ENCODE measurements at regions not wholly inside any gene's neighbourhood (a gene's known extent, or its start where the extent isn't known, plus 50 kb on each side); places are given as distances from the start of the nearest gene placed in this dataset.
"Not testable (repeated sequence)": the region's sequence is repeated elsewhere in the genome, so short reads cannot be mapped to it uniquely, and the experiment has no call there.

GRCh38 chr6:26795474-26796307, 136.1 kb upstream of the ZNF322 start:
- POLR2A ChIA-PET; H3K9ac ChIP-seq; H3K4me1 ChIP-seq (ENCODE audit: control insufficient read depth in 1 of 2, insufficient read depth in 2 of 2, low read depth in 1 of 2, low read length in 1 of 2); H3K27me3 ChIP-seq (ENCODE audit: insufficient read depth); CTCF ChIA-PET; H3K4me3 ChIP-seq (ENCODE audit: low read depth in 2 of 2, low read length in 1 of 2); H4K20me1 ChIP-seq (ENCODE audit: insufficient read depth); H3K9me2 ChIP-seq; DNase-seq; H3K27ac ChIP-seq (ENCODE audit: low read depth in 2 of 2, low read length in 1 of 2); H3K4me2 ChIP-seq; H3F3A ChIP-seq (replicated peaks; ENCODE audit: insufficient read depth); H3K9me3 ChIP-seq; H2AFZ ChIP-seq (ENCODE audit: low read depth); H3K79me2 ChIP-seq (ENCODE audit: insufficient read depth); H3K36me3 ChIP-seq (replicated peaks in 1 of 2; ENCODE audit: control insufficient read depth in 1 of 2, insufficient read depth in 2 of 2, low read length in 1 of 2): not testable (repeated sequence)
- no CpG with 5 or more reads among the region's 10 CpGs for WGBS (ENCODE audit: low lambda C conversion rate)

GRCh38 chr6:26799903-26800633, 140.5 kb upstream of the ZNF322 start:
- DNase-seq; H3F3A ChIP-seq (replicated peaks; ENCODE audit: insufficient read depth); POLR2A ChIA-PET; H3K9me3 ChIP-seq; H3K27me3 ChIP-seq (ENCODE audit: insufficient read depth); H3K79me2 ChIP-seq (ENCODE audit: insufficient read depth); H4K20me1 ChIP-seq (ENCODE audit: insufficient read depth); H3K4me1 ChIP-seq (ENCODE audit: control insufficient read depth in 1 of 2, insufficient read depth in 2 of 2, low read depth in 1 of 2, low read length in 1 of 2); H3K36me3 ChIP-seq (replicated peaks in 1 of 2; ENCODE audit: control insufficient read depth in 1 of 2, insufficient read depth in 2 of 2, low read length in 1 of 2); H3K9me2 ChIP-seq; H3K4me2 ChIP-seq; H2AFZ ChIP-seq (ENCODE audit: low read depth); H3K9ac ChIP-seq; H3K27ac ChIP-seq (ENCODE audit: low read depth in 2 of 2, low read length in 1 of 2); CTCF ChIA-PET; H3K4me3 ChIP-seq (ENCODE audit: low read depth in 2 of 2, low read length in 1 of 2): not testable (repeated sequence)
- WGBS (ENCODE audit: low lambda C conversion rate), result no CpG with 5 or more reads among the region's 17 CpGs

DNA sequence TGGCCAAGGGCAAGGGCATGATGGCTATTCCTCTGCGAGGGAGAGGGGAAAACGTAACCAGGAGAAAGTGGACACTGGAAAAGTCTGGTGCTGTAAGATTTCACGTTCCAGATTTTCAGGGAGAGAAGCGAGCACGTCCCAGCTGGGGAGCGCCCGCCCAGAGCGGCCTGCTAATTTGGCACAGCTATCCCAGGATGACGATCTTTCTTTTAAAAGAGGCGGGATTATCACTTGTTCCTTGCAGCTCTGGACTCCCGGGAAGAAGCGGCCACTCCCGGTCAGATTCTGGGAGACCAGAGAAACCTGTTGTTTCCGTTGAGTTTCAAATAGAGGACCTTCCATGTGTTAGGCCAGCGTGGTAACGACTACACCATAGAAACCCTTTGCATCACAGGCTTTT, 144.2 kb upstream of the ZNF322 start:
- H3K36me3 ChIP-seq (replicated peaks in 1 of 2; ENCODE audit: control insufficient read depth in 1 of 2, insufficient read depth in 2 of 2, low read length in 1 of 2); H3K27me3 ChIP-seq (ENCODE audit: insufficient read depth); H3K4me2 ChIP-seq; H3K9ac ChIP-seq; H3K9me3 ChIP-seq; POLR2A ChIA-PET; H3K4me1 ChIP-seq (ENCODE audit: control insufficient read depth in 1 of 2, insufficient read depth in 2 of 2, low read depth in 1 of 2, low read length in 1 of 2); CTCF ChIA-PET; H3K9me2 ChIP-seq; H2AFZ ChIP-seq (ENCODE audit: low read depth); H3K79me2 ChIP-seq (ENCODE audit: insufficient read depth); H3K27ac ChIP-seq (ENCODE audit: low read depth in 2 of 2, low read length in 1 of 2); DNase-seq; H3F3A ChIP-seq (replicated peaks; ENCODE audit: insufficient read depth); H4K20me1 ChIP-seq (ENCODE audit: insufficient read depth); H3K4me3 ChIP-seq (ENCODE audit: low read depth in 2 of 2, low read length in 1 of 2): not testable (repeated sequence)
- WGBS (ENCODE audit: low lambda C conversion rate), result no CpG with 5 or more reads among the region's 16 CpGs

- H2AFZ ChIP-seq (ENCODE audit: low read depth); H3K4me2 ChIP-seq; H3K36me3 ChIP-seq (replicated peaks in 1 of 2; ENCODE audit: control insufficient read depth in 1 of 2, insufficient read depth in 2 of 2, low read length in 1 of 2); DNase-seq; H3K4me3 ChIP-seq (ENCODE audit: low read depth in 2 of 2, low read length in 1 of 2); H3K27me3 ChIP-seq (ENCODE audit: insufficient read depth); H3K4me1 ChIP-seq (ENCODE audit: control insufficient read depth in 1 of 2, insufficient read depth in 2 of 2, low read depth in 1 of 2, low read length in 1 of 2); H3F3A ChIP-seq (replicated peaks; ENCODE audit: insufficient read depth); H3K9me3 ChIP-seq; H3K27ac ChIP-seq (ENCODE audit: low read depth in 2 of 2, low read length in 1 of 2); H3K9me2 ChIP-seq; H3K9ac ChIP-seq; H4K20me1 ChIP-seq (ENCODE audit: insufficient read depth); POLR2A ChIA-PET; CTCF ChIA-PET; H3K79me2 ChIP-seq (ENCODE audit: insufficient read depth): not testable (repeated sequence)
- no CpG with 5 or more reads among the region's 36 CpGs for WGBS (ENCODE audit: low lambda C conversion rate)
Measured at GRCh38 chr6:26811486-26812116, 152.1 kb upstream of the ZNF322 start.

GRCh38 chr6:26818640-26819225, 159.2 kb upstream of the ZNF322 start:
- DNase-seq; H3K27me3 ChIP-seq (ENCODE audit: insufficient read depth); H3K9me3 ChIP-seq; H3K36me3 ChIP-seq (replicated peaks in 1 of 2; ENCODE audit: control insufficient read depth in 1 of 2, insufficient read depth in 2 of 2, low read length in 1 of 2); H3K4me2 ChIP-seq; H3K9me2 ChIP-seq; H3K4me3 ChIP-seq (ENCODE audit: low read depth in 2 of 2, low read length in 1 of 2); H3K4me1 ChIP-seq (ENCODE audit: control insufficient read depth in 1 of 2, insufficient read depth in 2 of 2, low read depth in 1 of 2, low read length in 1 of 2); H3K27ac ChIP-seq (ENCODE audit: low read depth in 2 of 2, low read length in 1 of 2); POLR2A ChIA-PET; H4K20me1 ChIP-seq (ENCODE audit: insufficient read depth); CTCF ChIA-PET; H2AFZ ChIP-seq (ENCODE audit: low read depth); H3F3A ChIP-seq (replicated peaks; ENCODE audit: insufficient read depth); H3K9ac ChIP-seq; H3K79me2 ChIP-seq (ENCODE audit: insufficient read depth): not testable (repeated sequence)
- no CpG with 5 or more reads among the region's 5 CpGs for WGBS (ENCODE audit: low lambda C conversion rate)

DNA sequence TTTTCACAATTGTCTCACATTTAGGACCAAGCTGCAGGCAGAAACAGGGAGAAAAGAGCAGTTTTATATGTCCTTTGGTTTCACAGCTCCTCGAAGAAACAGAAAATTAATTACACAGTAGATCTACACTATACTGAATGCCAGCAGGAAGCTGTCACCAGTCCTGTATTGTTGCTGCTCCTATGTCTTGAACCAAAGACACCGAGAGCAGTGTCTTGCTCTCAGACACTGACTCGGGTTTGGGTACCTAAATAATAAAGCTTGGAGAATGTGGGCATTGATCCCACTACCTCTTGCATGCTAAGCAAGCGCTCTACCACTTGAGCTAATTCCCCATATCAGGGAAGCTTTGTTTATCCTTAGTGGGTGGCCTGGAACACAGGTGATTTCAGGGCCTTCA, 168.4 kb upstream of the ZNF322 start:
- H3K79me2 ChIP-seq (ENCODE audit: insufficient read depth); H3K27me3 ChIP-seq (ENCODE audit: insufficient read depth); H3K9ac ChIP-seq; DNase-seq; H3K9me2 ChIP-seq; H3K9me3 ChIP-seq; H3K27ac ChIP-seq (ENCODE audit: low read depth in 2 of 2, low read length in 1 of 2); H4K20me1 ChIP-seq (ENCODE audit: insufficient read depth); H3K4me2 ChIP-seq; CTCF ChIA-PET; H3F3A ChIP-seq (replicated peaks; ENCODE audit: insufficient read depth); H2AFZ ChIP-seq (ENCODE audit: low read depth); POLR2A ChIA-PET; H3K4me1 ChIP-seq (ENCODE audit: control insufficient read depth in 1 of 2, insufficient read depth in 2 of 2, low read depth in 1 of 2, low read length in 1 of 2); H3K4me3 ChIP-seq (ENCODE audit: low read depth in 2 of 2, low read length in 1 of 2); H3K36me3 ChIP-seq (replicated peaks in 1 of 2; ENCODE audit: control insufficient read depth in 1 of 2, insufficient read depth in 2 of 2, low read length in 1 of 2): not testable (repeated sequence)
- no CpG with 5 or more reads among the region's 4 CpGs for WGBS (ENCODE audit: low lambda C conversion rate)
